ENCODE measurements at regions not wholly inside any gene's neighbourhood (a gene's known extent, or its start where the extent isn't known, plus 50 kb on each side); places are given as distances from the start of the nearest gene placed in this dataset.

GRCh38 chr3:68287101-68287500 lies 632.7 kb upstream of the SUCLG2 start:
- no peak for TF ChIP-seq CTCF (IDR thresholded peaks at IDR 0.05)
- TF ChIP-seq POLR2A (IDR thresholded peaks at IDR 0.05; ENCODE audit: low read depth), result no peak
- no peak for TF ChIP-seq EP300 (IDR thresholded peaks at IDR 0.05)
